H1 (cell line): ENCODE measurements at regions not wholly inside any gene's neighbourhood (a gene's known extent, or its start where the extent isn't known, plus 50 kb on each side); places are given as distances from the start of the nearest gene placed in this dataset.

Source experiments
- CTCF ChIA-PET: fragments of 300-600 bp; sonication (Branson Sonifier 250); formaldehyde crosslinking; loops from one replicate; lab custom pipeline; 2021; ENCODE audit not compliant: partially characterized antibody; lab: Charles Lee
- POLR2A ChIA-PET: fragments of 300-600 bp; sonication (Branson Sonifier 250); formaldehyde crosslinking; loops from one replicate; lab custom pipeline; 2021; ENCODE audit warnings: inconsistent platforms; ENCODE audit not compliant: partially characterized antibody; lab: Charles Lee
- DNase-seq, 2 experiments: peaks; one replicate each; pipeline versions ENCODE4 v3.0.0 to v3.0.0-alpha.2; 2010 to 2022; ENCODE audit warnings: low spot score in 2 of 2, low read depth in 1 of 2, mixed read lengths in 1 of 2
- FAIRE-seq: peaks from 2 replicates; lab custom pipeline; 2011; peaks lifted over from hg19 to GRCh38; lab: Jason Lieb, UNC
- H2AFZ ChIP-seq: 2 replicates; pipeline ENCODE4 v1.8.1; 2012; ENCODE audit warnings: low read length, inconsistent platforms
- H2AK5ac ChIP-seq: 2 replicates; pipeline ENCODE4 v1.6.1; 2013; ENCODE audit warnings: low read depth, low read length
- H2BK120ac ChIP-seq: replicated peaks from 2 replicates; pipeline ENCODE3; 2013; ENCODE audit warnings: low read depth, low read length, inconsistent platforms
- H2BK12ac ChIP-seq: 2 replicates; pipeline ENCODE4 v1.6.1; 2013; ENCODE audit warnings: low read depth, low read length
- H2BK15ac ChIP-seq: 2 replicates; pipeline ENCODE4 v1.6.1; 2013; ENCODE audit warnings: low read length
- H2BK20ac ChIP-seq: 2 replicates; pipeline ENCODE4 v1.6.1; 2013; ENCODE audit warnings: low read length
- H2BK5ac ChIP-seq: 2 replicates; pipeline ENCODE4 v1.6.1; 2013; ENCODE audit warnings: low read depth, low read length
- H3K14ac ChIP-seq: 2 replicates; pipeline ENCODE4 v1.6.1; 2013; ENCODE audit warnings: inconsistent platforms; ENCODE audit not compliant: insufficient read length
- H3K18ac ChIP-seq: 2 replicates; pipeline ENCODE4 v1.6.1; 2013; ENCODE audit warnings: low read length; ENCODE audit errors: extremely low read depth
- H3K23ac ChIP-seq: 2 replicates; pipeline ENCODE4 v1.6.1; 2013; ENCODE audit warnings: inconsistent platforms; ENCODE audit not compliant: insufficient read length
- H3K23me2 ChIP-seq: 2 replicates; pipeline ENCODE4 v1.6.1; 2013; ENCODE audit warnings: low read depth, low read length
- H3K27ac ChIP-seq: 2 replicates; pipeline ENCODE4 v1.6.1; 2011; ENCODE audit warnings: low read depth, low read length, inconsistent platforms
- H3K27me3 ChIP-seq, 4 experiments: replicated peaks in 1 of 4; 1 replicate in 1 of 4; 2 replicates in 3 of 4; pipeline versions ENCODE4 v1.6.1 to v1.8.1; 2011 to 2013; ENCODE audit warnings: low read length in 3 of 4, mild to moderate bottlenecking in 3 of 4, inconsistent platforms in 2 of 4, mixed read lengths in 2 of 4, moderate library complexity in 1 of 4; ENCODE audit not compliant: control insufficient read depth in 3 of 4, insufficient read depth in 3 of 4; ENCODE audit errors: extremely low read depth in 1 of 4
- H3K36me3 ChIP-seq, 4 experiments: 2 replicates each; pipeline versions ENCODE4 v1.6.1 to v1.8.1; 2011 to 2013; ENCODE audit warnings: mild to moderate bottlenecking in 4 of 4, low read length in 3 of 4, moderate library complexity in 2 of 4, control low read depth in 1 of 4, inconsistent platforms in 1 of 4; ENCODE audit not compliant: insufficient read depth in 4 of 4, control insufficient read depth in 2 of 4
- H3K4ac ChIP-seq: replicated peaks from 2 replicates; pipeline ENCODE3; 2013; ENCODE audit warnings: low read length, low read depth, mixed read lengths, inconsistent platforms; ENCODE audit not compliant: insufficient read length
- H3K4me1 ChIP-seq, 4 experiments: replicated peaks in 1 of 4; 1 replicate in 1 of 4; 2 replicates in 3 of 4; pipeline versions ENCODE4 v1.6.1 to v1.8.1; 2011 to 2013; ENCODE audit warnings: low read length in 3 of 4, inconsistent platforms in 2 of 4, mixed read lengths in 1 of 4; ENCODE audit not compliant: insufficient read depth in 4 of 4, control insufficient read depth in 3 of 4
- H3K4me2 ChIP-seq, 2 experiments: 2 replicates each; pipeline versions ENCODE4 v1.6.1 to v1.8.1; 2011 to 2013; ENCODE audit warnings: low read depth in 2 of 2, low read length in 2 of 2, control low read depth in 1 of 2, inconsistent platforms in 1 of 2, mild to moderate bottlenecking in 1 of 2; ENCODE audit not compliant: insufficient read depth in 1 of 2
- H3K4me3 ChIP-seq, 4 experiments: fragments of 200-600, 300-600 bp in 1 of 4; sonication (generic), shearing (Covaris generic), sonication (Bioruptor Twin) in 1 of 4; 2 replicates each; pipeline versions ENCODE4 v1.5.1 to v1.8.1; 2011 to 2016; ENCODE audit warnings: low read length in 4 of 4, low read depth in 3 of 4, control low read depth in 2 of 4, inconsistent platforms in 2 of 4, mild to moderate bottlenecking in 2 of 4, mixed read lengths in 1 of 4, moderate library complexity in 1 of 4; ENCODE audit not compliant: insufficient read depth in 2 of 4; ENCODE audit errors: extremely low read depth in 1 of 4
- H3K56ac ChIP-seq: replicated peaks from 2 replicates; pipeline ENCODE3; 2013; ENCODE audit warnings: low read depth, mild to moderate bottlenecking, mixed read lengths, low read length, inconsistent platforms; ENCODE audit not compliant: insufficient read length
- H3K79me1 ChIP-seq: 2 replicates; pipeline ENCODE4 v1.6.1; 2013; ENCODE audit warnings: low read depth, low read length, control low read depth
- H3K79me2 ChIP-seq, 2 experiments: 2 replicates each; pipeline versions ENCODE4 v1.6.1 to v1.8.1; 2012 to 2013; ENCODE audit warnings: low read length in 2 of 2, mild to moderate bottlenecking in 2 of 2, inconsistent platforms in 1 of 2; ENCODE audit not compliant: insufficient read depth in 2 of 2, control insufficient read depth in 1 of 2
- H3K9ac ChIP-seq, 4 experiments: replicated peaks in 1 of 4; 1 replicate in 1 of 4; 2 replicates in 3 of 4; pipeline versions ENCODE4 v1.6.1 to v1.8.1; 2011 to 2013; ENCODE audit warnings: low read depth in 3 of 4, low read length in 3 of 4, control low read depth in 2 of 4, mild to moderate bottlenecking in 2 of 4, moderate library complexity in 2 of 4, inconsistent platforms in 1 of 4; ENCODE audit errors: extremely low read depth in 1 of 4
- H3K9me3 ChIP-seq, 2 experiments: 2 replicates each; pipeline versions ENCODE4 v1.6.1 to v1.8.1; 2012 to 2013; ENCODE audit warnings: mild to moderate bottlenecking in 2 of 2, moderate library complexity in 2 of 2, control low read depth in 1 of 2, inconsistent platforms in 1 of 2, low read depth in 1 of 2, low read length in 1 of 2, mixed read lengths in 1 of 2; ENCODE audit not compliant: insufficient read depth in 2 of 2
- H4K20me1 ChIP-seq, 2 experiments: replicated peaks in 1 of 2; 2 replicates each; pipeline versions ENCODE3 to v1.8.1; 2011 to 2013; ENCODE audit warnings: inconsistent platforms in 2 of 2, low read length in 2 of 2, mild to moderate bottlenecking in 1 of 2; ENCODE audit not compliant: insufficient read depth in 2 of 2, control insufficient read depth in 1 of 2
- H4K5ac ChIP-seq: 2 replicates; pipeline ENCODE4 v1.6.1; 2013; ENCODE audit warnings: low read length, low read depth, mixed read lengths, inconsistent platforms; ENCODE audit not compliant: insufficient read length
- H4K8ac ChIP-seq: 2 replicates; pipeline ENCODE4 v1.8.0; 2013; ENCODE audit warnings: mild to moderate bottlenecking, moderate library complexity, low read length, inconsistent platforms; ENCODE audit not compliant: insufficient read depth; ENCODE audit errors: extremely low read depth
- H4K91ac ChIP-seq: replicated peaks from 2 replicates; pipeline ENCODE3; 2013; ENCODE audit warnings: low read length, mixed read lengths, inconsistent platforms; ENCODE audit not compliant: insufficient read length
- CTBP2 ChIP-seq: IDR thresholded peaks from 2 replicates; pipeline ENCODE4 v1.7.0; 2011; ENCODE audit warnings: borderline replicate concordance, mild to moderate bottlenecking, moderate library complexity, mixed read lengths, low read length; ENCODE audit not compliant: insufficient read depth, insufficient read length
- TF ChIP-seq, protein P1 (sequence below): IDR thresholded peaks from 2 replicates; pipeline ENCODE4 v1.6.1; 2011; ENCODE audit warnings: low read length, improper control_type of control experiment

GRCh38 chr1:97007840-97008604 lies 286.4 kb downstream of the PTBP2 start:
- H2BK15ac ChIP-seq: no peak overlapping the region
- no peak overlapping the region for H3K27ac ChIP-seq
- H3K79me2 ChIP-seq: no peaks in the 10 kb centered on the region
- no peak overlapping the region for H4K91ac ChIP-seq
- no peaks in the 10 kb centered on the region for H3K23me2 ChIP-seq
- H3K18ac ChIP-seq: no peak overlapping the region
- H3K36me3 ChIP-seq: no peaks in the 10 kb centered on the region
- FAIRE-seq: no peak
- no peaks in the 10 kb centered on the region for H3K27me3 ChIP-seq
- no peak overlapping the region for H3K14ac ChIP-seq
- H3K9ac ChIP-seq: no peak overlapping the region
- no peak overlapping the region for H4K5ac ChIP-seq
- H2BK5ac ChIP-seq: no peak overlapping the region
- H3K23ac ChIP-seq: no peak overlapping the region
- no peak overlapping the region for H4K8ac ChIP-seq
- no peak overlapping the region for H2BK20ac ChIP-seq
- no peak overlapping the region for H3K4me3 ChIP-seq
- no peak overlapping the region for H2BK120ac ChIP-seq
- CTCF ChIA-PET: interaction anchor here (0.6 to 1.2 kb wide), 2 partner anchors 45 to 518 kb away, joined by 3 read pairs; no protein-coding TSS in a partner anchor
- no peaks in the 10 kb centered on the region for H3K4me1 ChIP-seq
- H4K20me1 ChIP-seq: no peaks in the 10 kb centered on the region
- H3K4me2 ChIP-seq: no peak overlapping the region
- H3K56ac ChIP-seq: no peak overlapping the region
- no peak overlapping the region for H3K4ac ChIP-seq
- no peak overlapping the region for H2BK12ac ChIP-seq
- no peaks in the 10 kb centered on the region for H3K9me3 ChIP-seq
- POLR2A ChIA-PET: no interaction called here
- H2AK5ac ChIP-seq: no peak overlapping the region
- H3K79me1 ChIP-seq: no peaks in the 10 kb centered on the region
- DNase-seq: no peak
- H2AFZ ChIP-seq: no peak overlapping the region
- TF ChIP-seq, protein P1, sequence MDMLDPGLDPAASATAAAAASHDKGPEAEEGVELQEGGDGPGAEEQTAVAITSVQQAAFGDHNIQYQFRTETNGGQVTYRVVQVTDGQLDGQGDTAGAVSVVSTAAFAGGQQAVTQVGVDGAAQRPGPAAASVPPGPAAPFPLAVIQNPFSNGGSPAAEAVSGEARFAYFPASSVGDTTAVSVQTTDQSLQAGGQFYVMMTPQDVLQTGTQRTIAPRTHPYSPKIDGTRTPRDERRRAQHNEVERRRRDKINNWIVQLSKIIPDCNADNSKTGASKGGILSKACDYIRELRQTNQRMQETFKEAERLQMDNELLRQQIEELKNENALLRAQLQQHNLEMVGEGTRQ: no peak
- no peak for TF ChIP-seq CTBP2
